ENCODE measurements at regions not wholly inside any gene's neighbourhood (a gene's known extent, or its start where the extent isn't known, plus 50 kb on each side); places are given as distances from the start of the nearest gene placed in this dataset.

DNA sequence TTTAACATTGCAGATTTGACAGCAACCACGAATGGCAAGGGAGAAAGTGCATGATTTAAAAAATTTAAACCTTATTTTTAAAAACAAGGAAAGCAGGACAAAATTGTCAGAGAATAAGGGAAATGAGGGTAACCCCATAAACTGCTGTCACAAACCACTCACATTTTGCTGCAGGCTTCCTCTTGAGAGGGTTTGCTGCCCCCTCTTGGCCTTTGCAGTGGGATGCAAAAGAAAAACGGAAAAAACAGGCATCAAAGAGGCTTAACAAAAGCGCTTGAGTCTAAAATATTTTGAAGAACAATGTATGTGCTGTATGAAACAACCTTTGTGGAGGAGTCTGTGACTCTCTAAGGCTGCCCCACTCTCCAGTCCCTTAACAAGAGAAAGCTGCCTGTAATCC is 91.6 kb downstream of the TMX3 start:
- DNase-seq (ENCODE audit: low read depth in 2 of 2): peak; percentile 57 to 60

GRCh38 chr18:68611311-68611710 is 103.6 kb downstream of the TMX3 start:
- DNase-seq (ENCODE audit: low read depth in 2 of 2): no peak

DNA sequence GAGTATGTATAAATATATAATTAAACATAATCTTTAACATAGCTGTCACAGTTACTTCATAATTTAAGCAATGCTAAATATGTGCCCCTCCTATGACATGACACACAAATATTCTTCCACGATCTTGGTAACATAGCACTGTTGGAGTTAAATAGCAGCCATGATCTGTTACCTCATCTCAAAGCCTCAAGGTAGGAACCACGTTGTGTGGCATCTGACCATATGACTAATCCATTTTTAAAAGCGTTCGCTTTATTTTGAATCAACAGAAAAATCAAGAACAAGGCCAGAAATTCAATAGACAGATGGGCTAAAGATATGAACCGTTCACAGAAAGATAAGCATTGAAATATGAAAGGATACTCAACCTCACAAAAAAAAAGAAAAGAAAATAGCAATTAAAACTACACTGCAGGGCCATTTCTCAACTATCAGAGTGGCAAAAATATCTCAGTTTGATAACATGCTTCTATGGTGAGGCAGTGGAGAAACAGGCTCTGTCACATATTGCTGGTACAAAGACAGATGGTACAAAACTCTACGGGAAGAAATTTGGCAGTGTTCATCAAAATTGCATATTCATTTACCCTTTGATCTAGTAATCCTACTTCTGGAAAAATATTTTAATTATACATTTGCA is 105.9 kb downstream of the TMX3 start:
- DNase-seq (ENCODE audit: low read depth in 2 of 2): no peak

DNA sequence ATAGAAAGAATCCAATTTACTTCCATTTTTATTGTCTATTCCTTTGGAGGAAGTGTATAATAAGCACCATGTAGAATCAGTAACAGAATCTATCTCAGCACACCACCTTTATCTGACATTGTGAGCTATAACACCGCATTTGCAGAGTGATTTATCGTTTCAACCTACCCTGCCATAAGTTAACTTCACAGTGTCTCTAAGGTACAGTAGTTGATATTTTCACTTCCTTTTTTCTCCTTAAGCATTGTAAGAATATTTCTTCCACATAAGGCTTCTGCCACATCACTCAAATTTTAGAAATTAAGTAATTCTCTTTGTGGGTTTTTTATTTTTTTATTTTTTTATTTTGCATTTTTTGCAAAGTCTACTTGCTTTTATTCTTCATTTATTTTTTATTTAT is 107.1 kb downstream of the TMX3 start:
- DNase-seq (ENCODE audit: low read depth in 2 of 2): no peak

DNA sequence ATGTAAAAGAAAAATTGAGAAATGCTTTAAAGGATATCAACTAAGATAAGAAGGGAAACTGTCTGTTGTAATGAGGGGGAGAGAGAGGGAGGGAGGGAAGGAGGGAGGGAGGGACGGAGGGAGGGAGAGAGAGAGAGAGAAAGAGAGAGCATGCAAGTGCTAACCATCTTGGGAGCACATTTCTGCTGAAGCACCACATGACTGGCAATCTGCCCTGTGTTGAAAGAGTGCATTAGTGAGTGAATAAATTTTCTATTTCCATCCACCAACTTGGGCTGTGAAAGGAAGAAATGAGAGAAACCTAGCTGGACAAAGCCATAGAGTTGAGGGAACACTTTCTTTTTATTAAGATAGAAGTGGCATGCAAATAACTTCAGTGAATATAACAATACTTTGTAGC is 110.7 kb downstream of the TMX3 start:
- DNase-seq (ENCODE audit: low read depth in 2 of 2): no peak

DNA sequence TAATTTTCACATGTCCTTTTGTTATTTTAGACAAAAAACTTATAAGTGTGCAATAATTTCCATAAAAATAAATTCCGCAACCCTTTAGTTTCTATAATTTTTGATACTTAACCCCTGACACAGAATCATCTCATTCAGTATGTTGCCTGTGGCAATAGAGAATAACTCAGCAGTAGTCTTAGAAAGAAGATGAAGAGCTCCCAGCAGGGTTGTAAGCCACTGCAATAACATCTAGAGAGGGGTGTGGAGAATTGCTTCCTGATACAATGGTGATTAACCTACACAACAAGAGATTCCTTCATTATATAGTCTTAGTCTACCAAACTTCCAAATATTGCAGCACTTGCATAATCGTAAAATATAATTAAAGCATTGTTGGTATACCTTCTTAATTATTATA is 118.9 kb downstream of the TMX3 start:
- DNase-seq (ENCODE audit: low read depth in 2 of 2): no peak

GRCh38 chr18:68588169-68588568 is 126.7 kb downstream of the TMX3 start:
- no peak for DNase-seq (ENCODE audit: low read depth in 2 of 2)

- no peak for DNase-seq (ENCODE audit: low read depth in 2 of 2)
These were observed 131.2 kb downstream of the TMX3 start for GRCh38 chr18:68583685-68584084.

- DNase-seq (ENCODE audit: low read depth in 2 of 2): no peak
These were observed 140.6 kb downstream of the TMX3 start for GRCh38 chr18:68574311-68574710.

DNA sequence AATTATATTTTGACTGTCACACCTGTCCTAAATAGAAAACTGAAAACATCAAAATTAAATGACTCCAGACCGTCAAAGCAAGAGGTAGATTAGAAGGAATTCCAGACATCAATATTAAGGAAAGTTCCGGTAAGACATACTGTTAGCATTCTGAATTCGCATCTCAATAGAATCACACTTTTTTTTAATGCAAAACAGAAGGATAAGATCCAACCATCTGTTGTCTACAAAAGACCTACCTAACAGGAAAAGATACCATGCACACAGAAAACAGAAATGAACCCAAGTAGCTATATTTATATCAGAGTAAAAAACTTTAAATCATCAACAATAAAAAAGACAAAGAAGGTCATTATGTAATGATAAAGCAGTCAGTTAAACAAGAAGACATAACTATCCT is 145.0 kb downstream of the TMX3 start:
- no peak for DNase-seq (ENCODE audit: low read depth in 2 of 2)

- no peak for DNase-seq (ENCODE audit: low read depth in 2 of 2)
These were observed 146.3 kb downstream of the TMX3 start for GRCh38 chr18:68568364-68569155.

DNA sequence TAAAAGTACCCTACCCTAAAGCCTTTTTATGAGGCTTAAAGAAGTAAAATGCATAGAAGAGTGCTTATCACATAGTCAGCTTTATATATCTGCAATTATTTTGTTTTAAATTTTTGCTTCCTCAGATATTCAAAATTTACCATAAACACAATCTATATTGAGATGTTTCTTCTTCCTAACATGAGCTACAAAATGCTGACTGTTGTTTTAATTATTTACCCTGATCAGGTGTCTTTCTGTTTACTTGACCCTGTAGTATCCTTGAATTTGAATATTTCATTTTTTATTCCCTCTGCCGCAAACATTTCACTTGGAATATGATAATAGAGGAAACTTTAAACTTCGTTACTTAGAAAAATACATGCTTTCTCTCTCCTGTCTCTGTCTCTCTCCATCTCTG is 147.9 kb downstream of the TMX3 start:
- no peak for DNase-seq (ENCODE audit: low read depth in 2 of 2)

DNA sequence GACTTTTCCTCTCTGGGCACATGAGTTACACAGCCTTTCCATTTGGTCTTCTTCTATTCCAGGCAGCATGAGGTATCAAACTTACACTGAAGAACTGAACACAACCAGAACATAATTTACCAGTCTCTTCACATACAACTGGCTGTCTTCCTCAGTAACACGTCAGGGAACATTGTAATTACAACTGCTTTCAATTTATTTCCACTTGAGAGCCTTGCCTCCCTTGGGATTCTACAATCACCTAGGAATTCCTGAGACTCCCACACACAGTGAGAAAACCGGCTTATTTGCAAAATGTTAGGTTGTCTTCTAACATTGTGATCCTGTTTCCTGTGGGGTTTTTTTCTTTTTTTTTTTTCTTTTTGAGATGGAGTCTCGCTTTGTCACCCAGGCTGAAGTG is 149.9 kb downstream of the TMX3 start:
- no peak for DNase-seq (ENCODE audit: low read depth in 2 of 2)

- DNase-seq (ENCODE audit: low read depth in 2 of 2): no peak
These were observed 150.6 kb downstream of the TMX3 start for GRCh38 chr18:68564351-68564750.

DNA sequence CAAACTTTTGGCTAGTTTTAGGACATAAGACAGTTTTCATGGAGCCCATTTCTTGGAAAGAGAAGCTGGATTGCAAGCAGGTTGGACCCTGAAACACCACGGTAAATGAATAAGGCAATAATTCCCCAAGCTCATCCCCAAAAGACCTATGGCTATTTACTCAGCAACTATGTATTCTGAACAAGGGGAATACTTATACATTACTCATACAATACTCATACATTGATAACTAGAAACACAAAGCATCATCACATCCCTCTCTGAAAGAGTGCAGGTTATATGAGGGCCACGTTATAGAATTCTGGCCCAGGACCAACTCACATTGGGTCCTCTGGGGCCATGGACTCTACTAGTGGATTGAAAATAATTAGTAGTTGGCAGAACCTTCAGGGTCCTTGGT is 154.8 kb downstream of the TMX3 start:
- DNase-seq (ENCODE audit: low read depth in 2 of 2): no peak

GRCh38 chr18:68557183-68557582 is 157.7 kb downstream of the TMX3 start:
- DNase-seq (ENCODE audit: low read depth in 2 of 2): no peak

- DNase-seq (ENCODE audit: low read depth in 2 of 2): no peak
These were observed 159.0 kb downstream of the TMX3 start for GRCh38 chr18:68555879-68556301.

GRCh38 chr18:68548904-68549870 is 165.7 kb downstream of the TMX3 start:
- DNase-seq (ENCODE audit: low read depth in 2 of 2): no peak

GRCh38 chr18:68543344-68543743 is 171.6 kb downstream of the TMX3 start:
- DNase-seq (ENCODE audit: low read depth in 2 of 2): no peak

DNA sequence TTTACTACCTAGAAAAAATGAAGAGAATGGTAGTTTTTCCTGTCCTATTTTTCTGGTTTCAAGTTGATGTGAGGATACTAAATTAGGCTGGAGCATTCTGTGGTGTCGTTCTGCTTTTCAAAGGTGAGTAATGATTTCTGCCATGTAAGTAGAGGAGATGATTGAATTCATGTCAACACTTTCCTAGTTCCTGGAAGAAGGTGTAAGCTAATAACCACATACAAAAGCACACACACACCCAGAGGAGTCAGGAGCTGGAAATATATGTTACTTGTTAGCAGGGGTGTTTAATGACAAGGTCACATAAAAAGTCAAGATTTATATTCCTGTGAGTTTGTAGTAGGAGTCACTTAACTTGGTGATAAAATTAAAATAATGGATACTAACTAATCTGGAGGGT is 172.1 kb downstream of the TMX3 start:
- DNase-seq (ENCODE audit: low read depth in 2 of 2): no peak

GRCh38 chr18:68533641-68534040 is 181.3 kb downstream of the TMX3 start:
- DNase-seq (ENCODE audit: low read depth in 2 of 2): no peak

GRCh38 chr18:68532328-68532885 is 182.5 kb downstream of the TMX3 start:
- no peak for DNase-seq (ENCODE audit: low read depth in 2 of 2)
